ENCODE measurements at regions not wholly inside any gene's neighbourhood (a gene's known extent, or its start where the extent isn't known, plus 50 kb on each side); places are given as distances from the start of the nearest gene placed in this dataset.

DNA sequence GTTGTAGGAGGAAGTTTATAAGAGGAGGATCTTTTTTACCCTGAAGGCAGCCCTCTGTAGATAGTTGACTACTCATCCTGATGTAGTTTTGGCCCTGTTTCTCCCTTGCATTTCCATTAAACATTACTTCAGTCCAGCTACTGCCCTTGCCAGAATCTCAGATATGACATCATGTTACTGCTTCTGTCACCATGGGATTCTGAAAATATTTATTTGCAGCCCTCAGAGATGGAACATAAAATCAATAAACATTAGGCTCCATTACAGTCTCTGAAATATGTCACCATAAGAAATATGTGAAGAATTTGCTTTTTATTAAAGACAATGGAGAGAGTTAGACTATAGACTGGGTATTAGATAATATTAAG lies 68.7 kb upstream of the STK39 start:
- Histone ChIP-seq H3K27ac (peak overlapping the region in 3 of 10 donors; percentile 37 to 53 (median 39)), H3K4me3 (no peak overlapping the region), H3K4me1 (peaks cover 0 to 28% (median 11%) of the 10 kb centered on the region in 9 donors), H3K36me3 (no peaks in the 10 kb centered on the region), H3K9me3 (peaks cover 0 to 6% (median 0%) of the 10 kb centered on the region in 11 donors), H3K27me3 (no peaks in the 10 kb centered on the region)
- intact Hi-C loops (cut with DNase I), result loop anchor here in 3 of 10 donors (10.0 kb wide), 2 partner anchors 51 to 181 kb away; no protein-coding TSS in a partner anchor
- no peak for TF ChIP-seq CTCF (IDR thresholded peaks at IDR 0.05)
- ATAC-seq (peak in 7 of 8 donors; percentile 33 to 85 (median 45)), DNase-seq (no peak)

GRCh38 chr2:168317282-168317681 lies 69.9 kb upstream of the STK39 start:
- H3K27me3 ChIP-seq, result no peaks in the 10 kb centered on the region
- no peak for TF ChIP-seq CTCF (IDR thresholded peaks at IDR 0.05)
- DNase-seq (no peak), ATAC-seq (no peak)
- peaks cover 0 to 6% (median 0%) of the 10 kb centered on the region in 11 donors for H3K9me3 ChIP-seq
- no peak overlapping the region for H3K4me3 ChIP-seq
- no peak overlapping the region for H3K27ac ChIP-seq
- WGBS, 2 donors, result 92 to 100% methylated on average over 1 of the region's 1 CpG
- intact Hi-C loops (cut with DNase I), result loop anchor here in 3 of 10 donors (10.0 kb wide), 2 partner anchors 52 to 182 kb away; no protein-coding TSS in a partner anchor
- H3K36me3 ChIP-seq, result no peaks in the 10 kb centered on the region
- H3K4me1 ChIP-seq, result peaks cover 0 to 19% (median 4%) of the 10 kb centered on the region in 9 donors

GRCh38 chr2:168320267-168320666 lies 72.9 kb upstream of the STK39 start:
- TF ChIP-seq CTCF (IDR thresholded peaks at IDR 0.05), result no peak
- ATAC-seq (no peak), DNase-seq (no peak)
- Histone ChIP-seq H3K4me3 (no peak overlapping the region), H3K9me3 (no peaks in the 10 kb centered on the region), H3K36me3 (no peaks in the 10 kb centered on the region), H3K4me1 (peaks cover 0 to 20% (median 4%) of the 10 kb centered on the region in 9 donors), H3K27me3 (peaks cover 0 to 13% (median 0%) of the 10 kb centered on the region in 7 donors), H3K27ac (no peak overlapping the region)
- intact Hi-C loops (cut with DNase I), result no loop called here

GRCh38 chr2:168322325-168323007 lies 75.1 kb upstream of the STK39 start:
- TF ChIP-seq CTCF (IDR thresholded peaks at IDR 0.05), result no peak
- no peaks in the 10 kb centered on the region for H3K36me3 ChIP-seq
- DNase-seq (no peak), ATAC-seq (peak in 3 of 8 donors; percentile 39 to 59 (median 42))
- no peak overlapping the region for H3K27ac ChIP-seq
- H3K27me3 ChIP-seq, result peaks cover 0 to 13% (median 0%) of the 10 kb centered on the region in 7 donors
- no peaks in the 10 kb centered on the region for H3K9me3 ChIP-seq
- no peak overlapping the region for H3K4me3 ChIP-seq
- peaks cover 0 to 6% (median 0%) of the 10 kb centered on the region in 9 donors for H3K4me1 ChIP-seq
- intact Hi-C loops (cut with DNase I), result no loop called here
- WGBS, 2 donors, result 73 to 82% methylated on average over 3 of the region's 3 CpGs

All from heart right ventricle (tissue), 16 donors.